Skeletal muscle tissue (tissue), 3 donors: ENCODE measurements at regions not wholly inside any gene's neighbourhood (a gene's known extent, or its start where the extent isn't known, plus 50 kb on each side); places are given as distances from the start of the nearest gene placed in this dataset.

Source experiments
- H3K27ac ChIP-seq: one replicate; pipeline ENCODE4 v1.7.0; 2013; ENCODE audit warnings: mild to moderate bottlenecking, low read depth, low read length, inconsistent platforms
- H3K27me3 ChIP-seq, 3 donors: one replicate each; pipeline ENCODE4 v1.7.0; 2013; ENCODE audit warnings: low read length in 3 of 3; ENCODE audit not compliant: control insufficient read depth in 3 of 3, insufficient read depth in 3 of 3
- H3K36me3 ChIP-seq, 3 donors: one replicate each; pipeline ENCODE4 v1.7.0; 2013; ENCODE audit warnings: low read length in 3 of 3; ENCODE audit not compliant: control insufficient read depth in 3 of 3, insufficient read depth in 3 of 3
- H3K4me1 ChIP-seq, 3 donors: one replicate each; pipeline ENCODE4 v1.7.0; 2013; ENCODE audit warnings: low read length in 3 of 3, mild to moderate bottlenecking in 3 of 3; ENCODE audit not compliant: control insufficient read depth in 3 of 3, insufficient read depth in 3 of 3
- H3K4me3 ChIP-seq, 3 donors: one replicate each; pipeline ENCODE4 v1.7.0; 2013; ENCODE audit warnings: low read length in 3 of 3
- H3K9ac ChIP-seq, 3 donors: one replicate each; pipeline ENCODE4 v1.7.0; 2013; ENCODE audit warnings: low read length in 3 of 3, mild to moderate bottlenecking in 3 of 3, moderate library complexity in 2 of 3, low read depth in 1 of 3
- H3K9me3 ChIP-seq, 3 donors: one replicate each; pipeline ENCODE4 v1.7.0; 2013; ENCODE audit warnings: low read length in 3 of 3; ENCODE audit not compliant: control insufficient read depth in 3 of 3
- donor health status: Osteomylitis.

GRCh38 chr12:58408516-58408915 is 467.1 kb downstream of the ATP23 start:
- Histone ChIP-seq H3K4me1 (peaks cover 0 to 3% (median 0%) of the 10 kb centered on the region in 3 donors), H3K36me3 (no peaks in the 10 kb centered on the region), H3K27ac (no peak overlapping the region), H3K4me3 (no peak overlapping the region), H3K9ac (no peak overlapping the region), H3K9me3 (no peaks in the 10 kb centered on the region), H3K27me3 (no peaks in the 10 kb centered on the region)

- Histone ChIP-seq H3K4me1 (peaks cover 0 to 3% (median 0%) of the 10 kb centered on the region in 3 donors), H3K9me3 (no peaks in the 10 kb centered on the region), H3K27me3 (no peaks in the 10 kb centered on the region), H3K36me3 (no peaks in the 10 kb centered on the region), H3K9ac (no peak overlapping the region), H3K4me3 (no peak overlapping the region), H3K27ac (peak overlapping the region; percentile 8)
These were observed 471.2 kb downstream of the ATP23 start for GRCh38 chr12:58412461-58413060.

GRCh38 chr12:58413794-58414193 is 472.4 kb downstream of the ATP23 start:
- Histone ChIP-seq H3K27ac (peak overlapping the region; percentile 33), H3K36me3 (no peaks in the 10 kb centered on the region), H3K4me3 (no peak overlapping the region), H3K4me1 (no peaks in the 10 kb centered on the region), H3K9ac (no peak overlapping the region), H3K9me3 (no peaks in the 10 kb centered on the region), H3K27me3 (no peaks in the 10 kb centered on the region)

DNA sequence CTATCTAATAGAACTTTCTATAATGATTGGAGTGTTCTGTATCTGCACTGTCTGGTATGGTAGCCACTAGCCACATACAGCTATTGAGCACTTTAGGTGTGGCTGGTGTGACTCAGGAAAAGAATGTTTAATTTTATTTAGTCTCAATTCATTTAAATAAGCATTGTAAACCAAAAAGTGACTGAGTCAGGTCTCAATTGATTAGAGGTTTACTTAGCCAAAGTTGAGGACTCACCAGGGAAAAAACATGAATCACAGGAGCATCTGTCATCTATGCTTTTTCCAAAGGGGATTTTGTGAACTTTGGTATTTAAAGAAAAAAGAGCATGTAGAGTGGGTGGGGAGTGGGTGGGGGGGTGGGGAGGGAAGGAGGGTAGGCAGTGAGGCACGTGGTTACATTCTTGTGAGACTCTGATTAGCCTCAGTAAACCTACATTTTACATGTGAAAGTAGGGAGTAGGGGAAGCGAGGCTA is 473.1 kb downstream of the ATP23 start:
- H3K27ac ChIP-seq: no peak overlapping the region
- H3K4me1 ChIP-seq: no peaks in the 10 kb centered on the region
- no peak overlapping the region for H3K9ac ChIP-seq
- no peaks in the 10 kb centered on the region for H3K9me3 ChIP-seq
- H3K27me3 ChIP-seq: no peaks in the 10 kb centered on the region
- no peaks in the 10 kb centered on the region for H3K36me3 ChIP-seq
- H3K4me3 ChIP-seq: no peak overlapping the region

DNA sequence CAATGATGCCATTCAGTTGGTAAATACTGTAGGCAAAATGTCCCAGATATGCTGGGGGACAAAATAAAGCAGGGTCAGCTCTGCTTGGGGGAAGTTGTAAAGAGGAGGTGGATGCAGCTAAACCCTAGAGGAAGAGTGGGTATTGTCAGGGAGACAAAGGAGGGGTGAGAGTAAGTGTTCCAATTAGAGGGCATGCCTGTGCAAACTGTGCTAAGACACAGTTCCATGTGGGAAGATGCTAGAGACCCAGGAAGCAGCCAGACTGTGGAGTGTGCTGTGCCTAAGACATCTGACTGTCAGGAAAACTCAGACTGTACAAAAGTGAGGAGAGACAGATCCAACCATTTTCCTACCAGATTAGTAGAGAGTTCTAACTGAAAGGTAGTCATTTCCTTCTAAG is 474.3 kb downstream of the ATP23 start:
- Histone ChIP-seq H3K36me3 (no peaks in the 10 kb centered on the region), H3K27me3 (no peaks in the 10 kb centered on the region), H3K4me1 (no peaks in the 10 kb centered on the region), H3K9me3 (no peaks in the 10 kb centered on the region), H3K27ac (no peak overlapping the region), H3K9ac (no peak overlapping the region), H3K4me3 (no peak overlapping the region)

- Histone ChIP-seq H3K27me3 (no peaks in the 10 kb centered on the region), H3K4me1 (no peaks in the 10 kb centered on the region), H3K9me3 (no peaks in the 10 kb centered on the region), H3K27ac (no peak overlapping the region), H3K36me3 (no peaks in the 10 kb centered on the region), H3K4me3 (no peak overlapping the region), H3K9ac (no peak overlapping the region)
These were observed 474.9 kb downstream of the ATP23 start for GRCh38 chr12:58416236-58416635.

GRCh38 chr12:58419196-58419760 is 477.9 kb downstream of the ATP23 start:
- H3K27ac ChIP-seq: no peak overlapping the region

GRCh38 chr12:58419905-58420304 is 478.5 kb downstream of the ATP23 start:
- Histone ChIP-seq H3K4me1 (no peaks in the 10 kb centered on the region), H3K27ac (no peak overlapping the region), H3K9ac (no peak overlapping the region)

More at GRCh38 chr12:58419196-58419760, 477.9 kb downstream of the ATP23 start:
- no peak overlapping the region for H3K4me3 ChIP-seq
- no peak overlapping the region for H3K9ac ChIP-seq
- no peaks in the 10 kb centered on the region for H3K4me1 ChIP-seq
- H3K9me3 ChIP-seq: no peaks in the 10 kb centered on the region
- H3K36me3 ChIP-seq: no peaks in the 10 kb centered on the region
- no peaks in the 10 kb centered on the region for H3K27me3 ChIP-seq

GRCh38 chr12:58420503-58420902 is 479.1 kb downstream of the ATP23 start:
- Histone ChIP-seq H3K36me3 (no peaks in the 10 kb centered on the region), H3K4me3 (no peak overlapping the region), H3K27ac (no peak overlapping the region), H3K4me1 (peaks cover 0 to 2% (median 0%) of the 10 kb centered on the region in 3 donors), H3K27me3 (no peaks in the 10 kb centered on the region), H3K9me3 (no peaks in the 10 kb centered on the region), H3K9ac (no peak overlapping the region)

More at GRCh38 chr12:58419905-58420304, 478.5 kb downstream of the ATP23 start:
- Histone ChIP-seq H3K9me3 (no peaks in the 10 kb centered on the region), H3K27me3 (no peaks in the 10 kb centered on the region), H3K4me3 (no peak overlapping the region), H3K36me3 (no peaks in the 10 kb centered on the region)

GRCh38 chr12:58421990-58422389 is 480.6 kb downstream of the ATP23 start:
- no peak overlapping the region for H3K4me3 ChIP-seq
- H3K27ac ChIP-seq: no peak overlapping the region
- peaks cover 0 to 4% (median 2%) of the 10 kb centered on the region in 3 donors for H3K4me1 ChIP-seq
- H3K27me3 ChIP-seq: no peaks in the 10 kb centered on the region
- H3K9ac ChIP-seq: no peak overlapping the region
- H3K36me3 ChIP-seq: no peaks in the 10 kb centered on the region
- H3K9me3 ChIP-seq: no peaks in the 10 kb centered on the region
